IMR-90 (cell line): ENCODE measurements at regions not wholly inside any gene's neighbourhood (a gene's known extent, or its start where the extent isn't known, plus 50 kb on each side); places are given as distances from the start of the nearest gene placed in this dataset.

ENCODE experiments used
- CEBPB ChIP-seq: IDR thresholded peaks from 2 replicates; pipeline ENCODE4 v1.6.1; 2012; ENCODE audit warnings: low read depth, low read length, improper control_type of control experiment
- CTCF ChIP-seq: conservative IDR thresholded peaks from 2 replicates; pipeline ENCODE4 v1.5.1; 2012; ENCODE audit warnings: mild to moderate bottlenecking, low read depth, low read length, improper control_type of control experiment
- MAFK ChIP-seq: IDR thresholded peaks from 2 replicates; pipeline ENCODE4 v1.6.1; 2012; ENCODE audit warnings: low read depth, low read length, improper control_type of control experiment
- POLR2A ChIP-seq: IDR thresholded peaks from 2 replicates; pipeline ENCODE4 v1.6.1; 2012; ENCODE audit warnings: mild to moderate bottlenecking, low read depth, low read length
- RAD21 ChIP-seq: IDR thresholded peaks from 2 replicates; pipeline ENCODE4 v1.6.1; 2012; ENCODE audit warnings: low read length, improper control_type of control experiment
- RCOR1 ChIP-seq: IDR thresholded peaks from 2 replicates; pipeline ENCODE4 v1.6.1; 2012; ENCODE audit warnings: mild to moderate bottlenecking, low read length, improper control_type of control experiment; ENCODE audit not compliant: insufficient replicate concordance
- RFX5 ChIP-seq: IDR thresholded peaks from 2 replicates; pipeline ENCODE4 v1.8.0; 2012; ENCODE audit warnings: low read depth, mild to moderate bottlenecking, low read length, moderate library complexity
- TF ChIP-seq, protein P1 (sequence below): fragments of 150-350 bp; IDR thresholded peaks from 2 replicates; pipeline ENCODE4 v1.6.1; 2017; ENCODE audit warnings: mild to moderate bottlenecking, antibody characterized with exemption, low read length, low read depth

GRCh38 chr20:19882446-19882845 lies 124.4 kb downstream of the RIN2 start:
- no peak for TF ChIP-seq POLR2A
- TF ChIP-seq CTCF = no peak
- TF ChIP-seq CEBPB = no peak
- TF ChIP-seq, protein P1, sequence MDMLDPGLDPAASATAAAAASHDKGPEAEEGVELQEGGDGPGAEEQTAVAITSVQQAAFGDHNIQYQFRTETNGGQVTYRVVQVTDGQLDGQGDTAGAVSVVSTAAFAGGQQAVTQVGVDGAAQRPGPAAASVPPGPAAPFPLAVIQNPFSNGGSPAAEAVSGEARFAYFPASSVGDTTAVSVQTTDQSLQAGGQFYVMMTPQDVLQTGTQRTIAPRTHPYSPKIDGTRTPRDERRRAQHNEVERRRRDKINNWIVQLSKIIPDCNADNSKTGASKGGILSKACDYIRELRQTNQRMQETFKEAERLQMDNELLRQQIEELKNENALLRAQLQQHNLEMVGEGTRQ = no peak
- no peak for TF ChIP-seq MAFK
- TF ChIP-seq RAD21 = no peak
- TF ChIP-seq RFX5 = no peak
- no peak for TF ChIP-seq RCOR1
